HG03139 (cell line): ENCODE measurements at regions not wholly inside any gene's neighbourhood (a gene's known extent, or its start where the extent isn't known, plus 50 kb on each side); places are given as distances from the start of the nearest gene placed in this dataset.
"Not testable (repeated sequence)": the region's sequence is repeated elsewhere in the genome, so short reads cannot be mapped to it uniquely, and the experiment has no call there.

Experiments used
- ATAC-seq: cut with Tn5 transposase; IDR thresholded peaks from one replicate; pipeline ENCODE4 v1.9.1; 2021; ENCODE audit not compliant: unreplicated experiment

DNA sequence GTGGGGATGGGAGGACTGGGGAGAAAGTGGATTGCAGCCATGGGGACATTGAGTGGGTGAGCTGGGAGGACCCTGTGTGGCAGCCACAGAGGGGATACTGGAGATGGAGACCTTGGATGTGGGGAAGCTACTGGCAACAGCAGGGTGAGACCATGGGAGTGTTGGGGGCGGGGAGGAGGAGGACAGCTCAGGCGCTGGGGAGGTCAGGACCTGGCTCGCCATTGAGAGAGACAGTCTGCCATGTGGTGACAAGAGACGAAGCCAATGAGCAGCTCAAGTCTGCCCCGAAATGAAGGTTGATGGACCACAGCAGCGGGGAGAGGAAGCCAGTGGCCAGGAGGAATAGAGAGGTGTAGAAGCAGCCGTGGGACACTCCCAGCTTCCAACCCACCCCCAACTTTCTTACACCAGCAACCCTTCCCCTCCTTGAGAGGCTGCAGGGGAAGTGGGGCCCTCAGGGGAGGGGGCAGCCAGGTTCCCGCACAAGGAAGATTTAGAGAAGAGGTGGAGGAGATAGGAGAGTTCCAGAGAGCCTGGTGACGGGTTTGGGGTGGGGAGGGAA lies 118.1 kb downstream of the ASB7 start:
- ATAC-seq, result no peak

DNA sequence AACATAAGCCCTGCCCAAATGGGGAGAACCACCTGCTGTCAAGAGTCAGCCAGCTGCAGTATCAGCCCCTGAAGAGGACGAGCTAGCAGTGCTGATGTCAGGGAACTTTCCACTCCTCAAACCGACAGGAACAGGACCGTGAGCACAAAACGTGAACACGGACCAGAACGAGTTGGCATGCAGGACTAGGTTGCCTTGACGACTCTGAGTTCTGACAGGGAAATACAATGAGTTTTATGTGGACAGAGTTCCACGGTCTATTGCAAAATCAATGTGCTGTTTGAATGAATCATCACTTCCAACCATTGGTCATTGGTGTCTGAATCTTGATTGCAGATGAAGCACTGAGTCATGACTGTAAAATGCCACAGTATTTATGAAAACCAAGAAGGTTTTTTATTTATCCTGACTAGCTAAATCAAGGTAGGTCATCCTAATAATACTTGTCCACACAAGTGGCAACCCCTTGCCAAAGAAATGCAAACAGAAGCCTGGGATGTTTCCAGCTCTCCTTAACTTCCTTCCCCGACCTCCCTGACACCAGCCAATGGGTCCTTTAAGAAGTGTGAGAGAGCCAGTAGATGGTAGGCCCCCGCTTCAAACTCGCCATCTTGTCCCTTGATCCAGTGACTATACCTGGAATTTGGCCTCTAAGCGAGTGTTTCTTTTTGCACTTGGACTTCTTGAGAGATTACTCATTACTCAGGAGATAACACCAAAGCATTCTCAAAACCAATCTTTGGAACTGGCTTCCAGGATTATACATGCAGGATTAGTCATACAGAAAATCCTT lies 119.6 kb downstream of the ASB7 start:
- ATAC-seq, result no peak

DNA sequence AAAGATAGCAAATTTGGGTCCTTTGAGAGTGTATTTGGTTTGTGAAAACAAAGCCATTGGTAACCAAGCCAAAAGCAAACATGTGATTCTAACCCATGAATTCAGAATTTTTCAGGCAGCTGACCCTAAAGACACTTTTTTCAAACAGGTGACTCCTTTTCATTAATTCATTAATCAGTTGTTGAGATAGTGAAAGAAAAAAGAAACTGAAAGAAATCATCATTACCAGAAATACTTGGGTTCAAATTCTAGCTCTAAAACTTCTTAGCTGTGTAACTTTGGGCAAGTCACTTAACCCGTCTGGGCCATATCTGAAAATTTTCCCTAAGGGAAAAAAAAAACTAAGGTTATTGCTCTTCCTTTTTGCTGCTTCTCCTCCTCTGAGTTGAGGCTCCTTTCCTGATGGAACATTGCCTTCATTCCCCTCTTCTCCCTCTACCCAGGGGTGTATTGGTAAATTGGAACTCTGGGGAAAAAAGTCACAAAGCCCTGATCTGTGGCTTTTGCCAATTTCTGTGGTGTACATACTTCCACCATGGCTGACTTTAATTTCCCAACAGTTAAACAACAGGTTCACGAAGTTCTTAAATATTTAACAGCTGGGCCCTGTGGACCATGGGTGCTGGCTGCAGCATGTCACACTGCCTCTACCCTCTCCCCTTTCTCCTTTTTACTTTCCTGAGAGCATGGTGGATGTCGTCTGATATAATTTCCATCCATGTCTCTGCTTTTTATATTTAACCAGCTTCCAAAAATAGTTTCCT lies 120.3 kb downstream of the ASB7 start:
- no peak for ATAC-seq

DNA sequence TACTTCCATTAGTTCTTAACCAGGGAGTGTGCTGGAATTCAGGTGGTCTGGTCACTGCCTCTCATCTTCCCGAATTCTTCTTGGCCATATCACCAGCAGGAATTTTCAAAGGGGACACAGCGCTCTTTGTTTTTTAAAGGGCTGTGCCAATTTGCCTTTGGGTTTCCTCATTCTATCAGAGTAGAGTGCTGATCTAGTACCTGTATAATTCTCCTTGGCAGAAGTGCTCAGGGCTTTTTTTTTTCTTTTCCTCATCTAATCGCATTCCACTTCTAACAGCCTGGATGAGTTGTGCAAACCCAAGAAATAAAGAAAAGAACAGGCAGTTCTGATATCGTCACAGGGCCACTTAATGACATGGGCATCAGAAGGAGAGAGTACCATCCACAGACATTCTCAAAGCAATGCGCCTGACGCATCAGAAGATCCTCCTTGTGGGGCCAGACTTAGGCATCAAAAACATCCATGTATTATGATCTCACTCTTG lies 121.0 kb downstream of the ASB7 start:
- ATAC-seq, result no peak

DNA sequence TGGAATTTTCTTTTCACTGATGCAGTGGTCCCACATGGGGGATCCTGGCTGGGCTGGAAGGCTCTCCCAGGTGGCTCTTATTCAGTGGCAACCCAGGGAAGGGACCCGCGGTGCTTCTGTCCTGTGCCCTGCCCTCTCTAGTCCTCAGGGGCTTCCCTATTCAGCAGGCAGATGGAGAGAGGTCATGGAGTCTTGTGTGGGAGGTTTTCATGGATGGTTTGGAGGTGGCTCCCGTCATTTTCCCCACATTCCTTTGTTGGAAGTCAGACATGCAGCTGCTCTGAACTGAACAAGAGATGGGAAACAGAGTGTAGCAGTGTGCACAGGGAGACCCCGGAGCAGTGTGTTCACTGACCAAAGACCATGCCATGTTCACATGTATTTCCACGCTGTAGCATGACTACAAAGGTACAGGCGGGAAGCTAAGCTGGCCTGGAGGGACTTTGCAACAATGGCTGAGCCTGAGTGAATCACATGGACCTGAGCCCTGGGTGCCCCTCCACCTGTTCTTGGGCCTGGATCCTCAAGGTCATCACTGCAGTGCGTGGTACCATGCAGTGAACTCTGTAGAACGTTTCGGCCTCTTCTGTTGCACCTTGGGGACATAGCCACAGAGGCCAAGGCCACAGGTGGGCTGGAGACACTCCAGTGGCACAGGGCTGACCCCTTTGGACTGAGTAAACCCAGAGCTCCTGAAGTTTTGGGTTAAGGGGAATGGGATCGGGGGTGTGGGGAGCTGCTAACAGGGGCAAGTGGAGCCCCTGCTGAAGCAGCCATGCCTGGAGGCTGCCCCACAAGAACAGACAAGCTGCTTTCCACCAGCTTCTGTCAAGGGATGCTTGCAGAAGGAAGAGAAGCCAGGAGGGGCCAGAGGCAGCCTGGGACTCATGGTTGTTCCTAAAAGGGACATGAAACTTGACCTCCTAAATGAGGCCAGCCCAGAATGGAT lies 123.0 kb downstream of the ASB7 start:
- no peak for ATAC-seq

DNA sequence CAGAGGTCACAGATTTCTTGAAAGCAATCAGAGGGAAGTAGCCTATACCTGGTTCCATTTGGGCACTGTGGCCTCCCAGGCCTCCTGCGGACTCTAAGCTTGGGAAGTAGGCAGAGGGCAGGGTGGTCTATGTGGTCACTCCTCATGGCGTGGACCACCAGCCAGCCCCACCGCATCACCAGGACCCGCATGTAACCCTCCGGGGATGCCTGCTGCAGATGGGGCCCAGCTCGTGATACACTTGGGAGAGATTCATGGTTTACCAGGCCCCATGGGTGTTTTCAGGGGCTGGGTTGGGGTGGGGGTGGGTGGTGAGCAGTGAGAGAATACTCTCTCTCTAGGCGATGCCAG lies 123.7 kb downstream of the ASB7 start:
- ATAC-seq, result no peak

DNA sequence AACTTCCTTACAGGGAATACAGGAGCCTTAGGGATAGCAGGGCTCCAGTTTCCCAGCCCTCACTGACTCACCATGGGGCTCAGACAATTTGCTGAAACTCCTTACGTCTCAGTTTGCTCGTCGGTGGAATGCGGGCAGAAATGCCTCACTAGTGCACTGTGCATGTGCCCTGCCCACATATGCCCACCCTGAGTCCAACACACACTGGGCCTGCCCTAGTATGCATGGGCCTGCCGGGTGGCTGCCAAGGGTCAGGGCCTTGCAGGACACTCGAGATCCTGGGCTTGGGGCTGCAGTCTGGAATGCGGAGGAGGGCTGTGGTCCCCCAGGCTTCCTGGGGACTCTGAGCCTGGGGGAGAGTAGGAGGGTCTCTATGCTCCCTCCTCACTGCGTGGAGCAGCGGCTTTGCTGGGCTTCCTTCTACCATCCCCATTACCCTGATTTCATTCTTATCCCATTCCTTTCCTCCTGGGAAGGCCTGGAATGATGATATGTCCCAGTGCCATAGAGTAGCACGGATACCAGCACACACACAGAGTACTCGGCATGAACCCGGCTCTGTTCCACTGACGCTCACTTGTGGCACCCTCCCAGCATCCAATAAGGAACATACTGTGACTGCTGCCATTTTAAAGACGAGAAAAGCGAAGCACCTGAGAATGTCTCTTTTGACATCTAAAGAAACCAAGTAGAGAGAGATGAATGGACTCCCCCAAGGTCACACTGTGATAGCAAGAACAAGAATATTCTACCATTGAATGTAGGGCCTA lies 124.2 kb downstream of the ASB7 start:
- no peak for ATAC-seq

DNA sequence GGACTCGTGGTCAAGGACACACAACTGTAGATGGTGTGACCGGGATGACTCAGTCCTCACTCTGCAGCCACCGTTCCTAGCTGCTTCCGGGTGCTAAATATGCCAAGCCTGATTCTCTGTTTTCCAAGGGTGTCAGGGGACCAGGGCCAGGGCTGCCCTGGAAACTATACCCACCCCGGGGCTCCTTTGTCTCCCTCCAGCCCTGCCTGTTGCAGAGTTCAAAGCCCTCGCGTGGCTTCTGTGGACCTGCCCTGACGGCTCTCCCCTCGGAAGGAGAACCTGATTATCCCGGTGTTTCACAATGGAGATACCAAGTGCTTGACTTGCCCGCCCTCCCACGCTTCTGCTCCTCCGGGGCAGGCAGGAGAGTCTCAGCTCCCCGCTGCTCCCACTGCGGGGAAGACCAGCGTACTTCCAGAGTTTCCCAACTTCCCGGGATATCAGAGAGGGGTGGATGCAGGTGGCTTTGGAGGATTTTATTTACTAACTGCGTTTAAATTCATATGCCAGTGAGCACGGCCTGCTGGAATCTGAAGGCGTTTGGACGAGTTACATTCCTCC lies 125.0 kb downstream of the ASB7 start:
- ATAC-seq, result no peak

DNA sequence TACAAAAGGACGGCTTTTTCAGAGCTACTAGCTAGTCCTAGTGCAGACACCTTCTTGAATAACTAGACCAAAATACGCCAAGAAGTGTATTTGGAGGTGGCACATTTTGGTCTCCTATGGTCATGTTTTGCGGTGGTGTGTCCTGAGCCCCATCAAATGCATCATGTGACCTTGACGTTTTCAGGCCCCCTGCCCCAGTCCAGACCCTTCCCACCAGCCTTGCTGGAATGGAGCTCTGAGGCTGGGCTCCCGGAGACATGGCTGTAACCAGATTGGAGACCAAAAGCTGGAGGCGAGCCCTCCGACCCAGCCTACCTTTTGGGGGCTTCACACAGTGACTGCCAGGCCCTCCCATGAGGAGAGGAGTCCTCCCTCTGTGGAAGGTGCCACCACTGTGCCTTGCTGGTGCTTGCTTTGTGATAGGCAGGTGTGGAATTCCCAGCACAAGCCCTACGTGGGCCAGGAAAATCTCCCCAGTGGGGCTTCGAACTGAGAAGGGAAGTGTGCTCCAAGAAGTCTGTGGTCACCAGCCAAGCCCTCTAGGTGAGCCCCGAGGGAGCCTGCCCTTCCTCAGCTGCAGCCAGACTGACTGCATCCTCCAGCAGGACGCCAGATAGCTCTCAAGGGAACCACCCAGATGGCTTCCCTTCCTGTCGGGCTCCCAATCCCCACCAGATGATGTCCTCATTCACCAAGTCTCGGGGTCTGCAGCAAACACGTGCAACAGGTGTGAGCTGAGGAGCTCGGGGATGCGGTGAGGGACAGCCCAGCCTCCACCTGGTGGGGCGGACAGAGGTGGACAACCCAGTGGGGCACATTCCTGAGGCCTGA lies 126.2 kb downstream of the ASB7 start:
- ATAC-seq, result no peak

DNA sequence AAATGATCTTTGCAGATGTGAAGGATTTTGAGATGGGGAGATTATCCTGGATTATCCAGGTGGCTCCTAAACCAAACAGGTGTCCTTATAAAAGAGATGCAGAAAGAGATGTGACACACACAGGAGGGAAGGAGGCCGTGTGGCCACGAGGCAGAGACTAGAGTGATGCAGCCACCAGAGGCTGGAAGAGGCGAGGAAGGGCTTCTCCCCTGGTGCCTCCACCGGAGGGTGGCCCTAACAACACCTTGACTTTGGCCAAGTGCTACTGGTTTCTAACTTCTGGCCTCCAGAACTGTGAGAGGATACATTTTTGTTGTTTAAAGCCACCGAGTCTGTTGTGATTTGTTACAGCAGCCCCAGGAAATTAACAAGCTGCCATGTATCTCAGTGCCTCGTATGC lies 127.1 kb downstream of the ASB7 start:
- no peak for ATAC-seq

DNA sequence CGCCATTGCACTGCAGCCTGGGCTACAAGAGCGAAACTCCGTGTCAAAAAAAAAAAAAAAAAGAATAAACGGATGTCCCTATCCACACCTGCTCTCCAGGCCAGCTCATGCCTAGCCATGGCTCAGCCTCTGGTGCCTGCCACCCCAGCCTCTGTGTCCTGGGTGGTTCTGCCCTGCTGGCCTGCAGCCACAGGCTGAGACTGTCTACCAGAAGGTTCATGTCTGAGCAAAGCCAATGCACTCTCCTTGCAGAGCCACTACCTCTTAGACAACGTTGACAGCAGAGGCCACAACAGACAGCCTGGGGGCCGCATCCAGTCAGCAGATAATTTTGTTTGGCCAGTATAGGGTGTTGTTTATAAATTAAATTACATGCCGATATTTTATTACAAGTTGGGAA lies 127.7 kb downstream of the ASB7 start:
- no peak for ATAC-seq

DNA sequence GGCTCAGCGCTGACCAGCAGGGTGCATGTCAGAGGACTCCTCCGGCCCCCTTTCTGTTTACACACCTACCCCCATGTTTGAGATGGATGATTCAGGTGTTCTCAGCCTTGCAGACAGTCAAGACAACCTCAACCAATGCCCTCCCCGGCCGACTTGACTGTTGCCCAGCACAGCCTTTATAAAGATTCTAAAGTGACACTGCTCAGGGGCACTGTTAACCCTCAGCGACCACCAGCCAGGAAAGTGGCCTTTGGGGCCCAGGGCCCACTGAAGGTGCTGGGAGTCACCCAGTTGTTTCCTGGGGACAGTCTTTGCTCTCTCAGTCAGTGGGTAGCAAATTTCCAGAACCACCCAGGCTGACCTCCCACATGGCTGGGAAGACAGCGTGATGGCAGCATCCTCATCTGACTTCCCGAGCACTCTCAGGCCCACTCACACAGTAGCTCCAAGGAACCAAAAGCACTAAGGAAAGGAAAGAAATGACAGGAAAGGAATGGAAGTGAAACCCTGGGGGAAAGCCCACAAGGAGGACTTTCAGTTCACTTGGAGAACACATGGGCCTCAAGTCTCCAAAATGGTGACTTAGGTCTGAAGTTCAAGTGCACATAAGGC lies 128.4 kb downstream of the ASB7 start:
- ATAC-seq, result no peak

DNA sequence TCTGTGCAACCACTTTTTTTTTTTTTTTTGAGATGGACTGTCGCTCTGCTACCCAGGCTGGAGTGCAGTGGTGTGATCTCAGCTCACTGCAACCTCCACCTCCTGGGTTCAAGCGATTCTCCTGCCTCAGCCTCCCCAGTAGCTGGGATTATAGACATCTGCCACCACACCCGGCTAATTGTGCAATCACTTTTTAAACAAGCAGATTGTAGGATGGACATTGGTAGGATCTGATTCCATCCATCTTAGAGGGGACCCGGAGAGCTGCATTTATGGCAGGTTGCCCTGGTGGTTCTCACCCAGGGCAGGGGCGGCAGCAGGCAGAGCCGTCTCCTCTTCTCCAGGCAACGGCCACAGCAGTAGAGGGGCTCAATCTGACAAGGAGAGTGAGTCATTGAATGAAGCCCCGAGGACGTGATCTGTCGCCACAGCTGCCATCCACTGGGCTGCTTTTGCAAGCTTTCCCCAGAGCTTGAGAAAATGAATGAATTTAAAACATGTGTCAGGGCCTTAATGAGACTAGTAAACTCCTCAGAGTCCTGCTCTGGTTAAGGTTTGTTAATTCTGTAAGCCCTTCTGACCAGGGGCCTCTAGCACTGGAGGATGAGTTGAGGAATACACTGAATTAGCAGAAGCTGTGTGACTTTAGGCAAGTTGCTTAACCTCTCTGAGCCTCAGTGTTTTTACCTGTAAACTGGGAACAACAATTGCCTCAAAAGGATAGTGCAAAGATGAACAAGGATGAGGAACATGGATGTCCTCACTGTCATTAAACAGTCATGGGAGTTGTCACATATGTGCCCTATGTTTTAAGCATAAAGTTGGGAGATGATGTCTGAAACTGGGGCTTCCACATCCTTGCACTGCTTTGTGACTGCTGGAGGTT lies 129.1 kb downstream of the ASB7 start:
- no peak for ATAC-seq

DNA sequence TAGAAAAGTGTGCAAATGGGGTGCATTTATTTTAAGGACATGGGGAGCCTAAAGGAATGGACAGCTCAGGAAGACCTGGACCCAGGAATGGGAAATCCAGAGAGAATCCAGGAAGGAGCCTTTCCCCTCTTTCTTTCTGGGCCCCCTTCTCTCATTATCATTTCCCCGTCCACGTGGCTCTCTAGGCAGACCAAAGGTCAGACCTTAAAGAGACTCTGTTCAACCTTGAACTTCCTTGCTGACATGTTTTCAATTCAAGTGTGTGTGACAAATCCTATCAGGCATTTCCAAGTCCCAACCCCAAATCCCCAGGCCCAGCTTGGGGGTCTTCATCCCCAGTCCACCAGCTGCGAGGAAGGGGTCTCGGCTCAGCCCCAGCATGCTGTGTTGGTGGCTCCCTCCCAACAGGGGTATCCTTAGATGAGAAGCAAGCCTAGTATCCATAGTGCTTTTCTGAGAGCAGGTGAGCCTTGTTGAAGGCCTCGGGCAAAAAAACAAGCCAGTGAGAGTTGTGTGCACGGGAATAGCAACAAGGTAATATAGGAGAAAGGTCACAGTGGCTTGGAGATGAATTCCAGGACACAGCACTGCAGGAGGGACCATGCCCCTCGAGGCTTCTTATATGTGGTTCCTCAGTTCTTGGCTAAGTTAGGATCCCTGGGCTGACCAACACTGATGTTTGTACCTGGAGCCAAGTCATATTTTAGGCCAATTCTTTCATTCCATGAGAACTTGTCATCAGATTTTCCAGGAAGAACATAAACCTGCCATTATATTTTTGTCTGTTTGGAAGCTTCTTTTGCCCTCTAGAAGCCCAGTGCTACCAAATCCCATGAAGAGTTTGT lies 130.0 kb downstream of the ASB7 start:
- ATAC-seq, result no peak

DNA sequence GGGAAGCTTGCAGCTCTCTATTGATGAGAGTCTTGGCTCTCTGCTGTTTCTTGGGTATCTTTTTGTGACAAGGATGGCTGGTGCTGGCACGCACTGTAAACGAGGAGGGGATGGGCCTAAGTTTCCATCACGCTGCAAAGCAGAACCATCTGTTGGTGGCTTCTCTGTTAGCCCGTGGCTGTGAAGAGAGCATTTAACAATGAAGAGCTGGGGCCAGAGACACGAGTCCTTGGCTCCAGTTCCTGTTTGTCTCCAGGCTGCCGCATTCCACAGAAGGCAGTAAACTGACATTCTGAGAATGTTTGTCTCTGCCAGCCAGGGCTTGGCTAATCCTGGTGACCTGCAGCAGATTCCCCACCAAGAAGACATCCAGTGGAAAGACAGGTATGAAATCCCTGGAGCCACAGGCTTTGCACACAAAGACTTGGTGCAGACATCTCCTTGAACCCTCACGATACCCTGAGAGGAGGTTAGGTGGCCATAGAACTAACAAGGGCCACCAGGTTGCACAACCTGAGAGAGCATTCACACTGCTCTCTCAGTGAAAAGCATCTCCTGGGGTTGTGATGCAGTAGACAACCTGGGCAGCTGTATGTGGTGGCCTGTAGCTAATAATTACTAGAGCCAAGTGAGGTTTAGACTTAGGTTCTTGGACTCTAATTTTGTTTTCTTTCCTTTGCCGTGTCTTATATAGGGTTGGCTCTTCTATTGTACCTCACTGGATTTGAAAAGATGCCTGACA lies 130.9 kb downstream of the ASB7 start:
- ATAC-seq, result no peak

DNA sequence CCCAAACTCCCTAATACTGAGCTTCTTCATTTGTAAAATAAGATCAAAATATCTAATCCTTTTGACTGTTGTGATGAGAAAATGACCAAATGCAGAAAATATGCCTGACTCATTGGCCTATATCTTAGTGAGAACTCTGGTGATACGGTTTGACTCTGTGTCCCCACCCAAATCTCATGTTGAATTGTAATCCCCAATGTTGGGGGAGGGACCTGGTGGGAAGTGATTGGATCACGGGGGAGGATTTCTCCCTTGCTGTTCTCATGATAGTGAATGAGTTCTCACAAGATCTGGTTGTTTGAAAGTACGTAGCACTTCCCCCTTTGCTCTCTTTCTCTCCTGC lies 131.4 kb downstream of the ASB7 start:
- ATAC-seq, result not testable (repeated sequence)
